GM18517 (cell line): ENCODE measurements at regions not wholly inside any gene's neighbourhood (a gene's known extent, or its start where the extent isn't known, plus 50 kb on each side); places are given as distances from the start of the nearest gene placed in this dataset.
"Not testable (repeated sequence)": the region's sequence is repeated elsewhere in the genome, so short reads cannot be mapped to it uniquely, and the experiment has no call there.

Experiments used
- ATAC-seq: cut with Tn5 transposase; IDR thresholded peaks from one replicate; pipeline ENCODE4 v1.9.1; 2021; ENCODE audit warnings: mild to moderate bottlenecking, moderate library complexity; ENCODE audit not compliant: unreplicated experiment

DNA sequence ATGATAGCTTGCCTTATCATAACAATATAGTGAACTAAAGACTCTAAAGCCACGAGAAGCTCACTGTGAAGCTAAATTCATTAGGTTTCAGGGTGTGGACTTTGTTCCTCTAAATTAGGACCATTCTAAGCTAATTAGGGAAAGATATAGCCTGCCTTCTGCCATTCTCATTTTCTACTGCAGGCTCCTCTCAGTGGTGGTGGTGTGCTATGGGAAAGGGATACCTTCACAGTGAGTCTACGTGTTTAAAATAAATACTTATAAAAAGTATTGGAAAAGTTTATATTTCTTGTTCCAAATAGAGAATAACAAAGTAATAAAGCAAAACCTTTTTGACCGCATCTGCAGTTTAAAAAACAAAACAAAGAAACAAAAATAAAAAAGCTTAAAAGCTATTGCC lies 327.7 kb downstream of the PAPSS1 start:
- no peak for ATAC-seq

DNA sequence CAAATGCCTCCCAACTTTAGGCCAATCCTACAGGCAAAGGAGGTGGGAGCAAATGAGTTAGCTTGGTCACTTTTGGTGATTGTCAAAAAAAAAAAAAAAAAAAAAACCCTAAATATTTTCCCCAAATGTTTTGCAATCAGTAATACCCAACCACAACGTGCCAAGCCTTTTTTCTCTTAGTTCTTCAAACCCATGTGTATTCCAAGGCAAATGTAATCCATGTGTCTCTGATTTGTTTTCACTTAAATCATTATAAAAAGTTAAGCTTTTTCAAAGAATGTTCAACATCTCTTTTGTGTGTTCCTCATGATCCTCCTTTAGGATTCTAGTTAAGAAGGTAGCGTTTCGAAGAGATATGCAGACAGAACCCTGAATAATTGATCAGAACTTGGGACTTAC lies 328.4 kb downstream of the PAPSS1 start:
- no peak for ATAC-seq

GRCh38 chr4:107391009-107391629 lies 328.9 kb downstream of the PAPSS1 start:
- no peak for ATAC-seq

- ATAC-seq, result no peak
Observed at GRCh38 chr4:107389965-107390364, 330.1 kb downstream of the PAPSS1 start.

DNA sequence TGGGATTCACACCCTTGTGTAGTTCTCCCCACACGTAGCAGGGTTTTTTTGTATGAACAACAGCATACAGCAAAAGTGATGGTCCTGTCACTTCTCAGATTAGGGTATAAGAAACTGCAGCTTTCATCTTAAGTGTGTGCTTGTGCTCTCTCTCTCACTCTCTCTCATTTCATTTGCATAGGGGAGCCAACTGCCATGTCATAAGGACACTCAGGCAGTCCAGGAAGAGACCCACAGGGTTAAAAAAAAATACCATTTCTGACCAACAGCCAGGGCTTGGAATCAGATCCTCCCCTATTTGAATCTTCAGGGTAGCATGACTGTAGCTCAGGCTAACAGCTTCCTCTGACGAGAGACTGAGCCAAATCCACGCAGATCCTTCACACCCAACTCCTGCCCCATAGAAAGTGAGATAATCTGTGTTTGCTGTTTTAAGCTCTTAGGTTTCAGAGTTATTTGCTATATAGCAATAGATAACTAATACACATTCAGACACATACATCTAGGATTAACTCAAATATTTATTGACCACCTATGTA lies 331.2 kb downstream of the PAPSS1 start:
- ATAC-seq, result no peak

DNA sequence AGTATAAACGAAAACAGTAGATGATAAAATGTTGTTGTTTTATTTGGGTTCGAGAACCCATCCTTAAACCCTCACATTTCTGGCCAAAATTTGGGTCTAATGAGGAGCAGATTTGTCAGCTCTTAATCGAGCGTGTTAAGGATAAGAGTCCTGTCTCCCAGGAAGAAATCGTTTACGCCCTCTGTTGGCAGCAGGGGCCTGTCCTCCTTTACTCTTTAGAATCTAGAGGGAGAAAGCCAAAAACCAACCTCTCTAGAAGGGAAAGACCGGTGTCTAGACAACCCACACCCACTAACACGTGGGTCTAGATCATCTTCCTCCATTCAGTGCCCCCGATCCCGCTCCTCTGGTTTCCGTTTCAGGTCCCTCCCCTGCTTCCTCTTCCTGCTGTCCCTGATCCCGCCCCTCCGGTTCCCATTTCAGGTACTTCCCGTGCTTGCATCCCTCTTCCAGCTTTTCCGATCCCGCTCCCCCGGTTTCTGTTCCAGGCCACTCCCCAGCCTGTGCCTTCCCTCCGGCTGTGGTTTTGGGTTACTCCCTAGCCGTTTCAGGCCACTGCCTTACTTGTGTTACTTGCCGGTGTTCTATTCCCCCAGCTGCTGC lies 339.1 kb downstream of the PAPSS1 start:
- no peak for ATAC-seq

DNA sequence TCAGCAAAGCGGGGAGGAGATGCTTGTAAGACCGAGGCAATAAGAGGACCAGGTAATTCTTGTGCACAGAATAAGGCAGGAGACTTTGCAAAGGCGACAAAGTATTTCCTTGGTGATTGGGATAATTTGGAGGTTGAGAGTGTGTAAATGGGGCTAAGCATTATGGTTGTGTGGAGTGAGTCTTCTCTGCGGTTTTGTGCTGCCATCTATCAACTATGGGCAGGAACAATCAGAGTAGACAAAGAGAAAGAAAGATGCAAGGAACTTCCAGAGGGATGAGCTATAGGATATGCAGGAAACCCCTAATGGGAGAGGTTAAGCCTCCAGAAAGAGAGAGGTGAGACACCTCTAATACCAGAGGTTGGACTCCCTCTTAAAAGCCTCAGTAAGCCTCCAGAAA lies 339.8 kb downstream of the PAPSS1 start:
- ATAC-seq, result no peak

DNA sequence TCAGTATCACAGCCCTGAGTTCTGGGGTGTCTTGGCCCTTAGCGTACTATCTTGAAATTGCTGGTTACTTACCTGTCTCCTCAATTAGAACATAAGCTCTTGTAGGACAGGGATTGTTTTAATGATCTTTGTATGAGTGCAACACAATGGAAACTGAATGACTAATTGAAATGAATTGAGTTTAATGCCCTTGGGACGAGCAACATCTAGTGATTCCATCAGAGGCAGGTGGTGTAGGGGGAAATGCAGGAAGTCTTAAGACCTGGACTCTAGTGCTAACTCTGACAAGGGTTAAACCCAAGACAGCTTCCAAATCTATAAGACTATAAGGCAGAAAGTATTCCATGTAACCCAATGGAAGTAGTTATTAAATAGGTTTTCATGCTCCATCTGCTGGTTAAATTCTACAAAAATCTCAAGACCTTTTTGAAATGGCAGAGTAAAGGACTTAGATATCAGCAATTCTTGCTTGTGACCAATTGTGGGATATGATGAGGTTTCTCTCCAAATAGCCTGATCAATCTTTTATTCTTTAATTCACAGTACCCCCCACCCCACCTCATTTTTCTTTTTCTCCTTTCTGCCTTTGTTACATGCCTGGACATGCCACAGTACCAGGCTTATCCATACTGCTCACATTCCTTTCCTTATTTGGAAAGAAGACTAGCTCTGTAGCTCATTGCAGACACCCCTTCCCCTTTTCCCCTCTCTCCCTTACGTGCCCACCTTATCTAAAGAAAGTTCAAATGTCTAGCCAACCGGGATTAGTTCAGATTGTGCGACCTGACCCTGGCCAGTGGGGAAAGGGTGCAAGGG lies 340.8 kb downstream of the PAPSS1 start:
- ATAC-seq, result no peak

DNA sequence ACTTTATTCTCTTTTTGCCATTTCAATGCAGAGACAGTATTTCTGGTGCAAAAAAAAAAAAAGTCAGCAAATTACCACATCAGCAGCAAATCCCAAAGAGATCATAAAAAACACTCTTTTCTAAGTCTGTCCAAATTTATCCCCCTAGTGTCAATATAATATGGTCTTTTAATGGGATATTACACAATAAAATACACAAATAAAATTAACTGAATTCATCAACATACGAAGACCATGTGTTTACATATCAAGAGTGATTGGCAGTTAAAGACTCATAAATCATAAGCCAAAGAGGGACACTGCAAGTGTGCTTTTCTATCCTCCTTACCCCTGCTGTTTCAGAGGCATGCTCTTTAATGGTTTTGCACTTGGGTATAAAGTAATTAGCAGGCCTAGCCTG lies 340.2 kb upstream of the DKK2 start:
- ATAC-seq, result no peak

DNA sequence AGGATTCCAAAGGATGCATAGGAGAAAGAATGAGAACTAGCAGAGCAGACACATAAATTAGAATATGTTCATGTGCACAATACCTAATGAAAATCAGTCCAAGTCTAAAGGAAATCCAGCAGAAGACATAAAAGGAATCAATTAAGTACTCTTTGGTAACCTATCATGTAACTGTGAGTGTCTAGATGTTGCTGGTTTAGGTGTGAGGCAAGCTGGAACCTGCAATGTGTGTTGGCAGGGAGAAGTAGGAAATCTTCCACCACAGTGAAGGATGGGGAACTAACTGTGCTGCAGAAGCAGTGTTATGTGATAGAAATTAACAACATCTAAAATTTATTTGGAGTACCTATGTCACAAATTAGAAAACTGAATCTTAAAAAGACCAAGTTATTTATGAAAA lies 330.8 kb upstream of the DKK2 start:
- no peak for ATAC-seq

DNA sequence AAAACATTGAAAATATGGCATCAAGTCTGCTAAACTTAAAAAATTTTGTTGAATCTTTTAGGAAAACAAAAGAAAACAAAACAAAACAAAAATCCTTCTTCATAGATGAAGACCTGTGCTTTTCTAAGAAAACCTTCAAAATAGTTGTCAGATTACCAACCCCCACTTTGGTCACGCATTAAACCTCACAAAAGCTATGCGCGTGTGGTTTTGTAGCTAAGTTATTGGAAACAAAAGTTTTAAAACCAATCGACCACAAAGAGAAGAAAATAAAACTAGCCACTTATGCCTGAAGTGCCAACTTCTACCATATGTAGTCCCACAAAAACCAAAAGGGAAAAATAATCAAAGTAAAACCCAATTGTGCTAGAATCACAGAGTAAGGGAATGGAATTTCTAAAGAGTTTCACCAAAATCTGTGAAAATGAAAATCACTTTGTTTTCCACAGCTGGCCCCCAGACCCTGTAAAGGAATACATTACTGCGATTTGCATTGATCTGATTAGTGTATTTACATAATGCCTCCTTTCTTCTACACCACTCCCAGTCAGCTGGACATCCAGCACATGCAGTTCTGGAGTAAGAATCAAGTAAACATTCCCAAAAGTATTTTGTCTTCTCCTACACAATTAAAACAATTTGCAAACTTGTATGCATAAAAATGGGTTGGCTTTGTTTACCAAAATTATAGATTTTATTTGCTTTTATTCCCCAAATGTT lies 330.1 kb upstream of the DKK2 start:
- ATAC-seq, result no peak

DNA sequence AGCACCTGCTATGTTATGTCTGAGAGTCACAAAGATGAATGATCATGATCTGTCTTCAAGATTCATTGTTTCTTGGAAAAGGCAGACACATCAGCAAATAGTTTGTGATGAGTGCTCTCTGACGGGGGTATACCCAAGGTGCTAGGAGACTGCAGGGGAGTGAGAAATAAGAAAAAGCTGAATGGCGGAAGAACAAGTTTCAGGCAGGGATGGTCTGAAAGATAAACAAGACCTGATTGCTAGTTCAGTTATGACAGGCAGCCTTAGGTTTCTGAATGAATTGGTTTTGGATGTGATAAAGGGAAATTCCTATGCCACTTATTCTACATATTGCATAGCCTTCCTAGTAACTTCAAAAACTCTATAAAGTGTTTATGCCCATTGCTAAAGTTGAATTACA lies 327.0 kb upstream of the DKK2 start:
- ATAC-seq, result no peak

- ATAC-seq, result no peak
Observed at GRCh38 chr4:107359208-107359607, 323.1 kb upstream of the DKK2 start.

GRCh38 chr4:107354304-107354703 lies 318.2 kb upstream of the DKK2 start:
- ATAC-seq, result not testable (repeated sequence)

DNA sequence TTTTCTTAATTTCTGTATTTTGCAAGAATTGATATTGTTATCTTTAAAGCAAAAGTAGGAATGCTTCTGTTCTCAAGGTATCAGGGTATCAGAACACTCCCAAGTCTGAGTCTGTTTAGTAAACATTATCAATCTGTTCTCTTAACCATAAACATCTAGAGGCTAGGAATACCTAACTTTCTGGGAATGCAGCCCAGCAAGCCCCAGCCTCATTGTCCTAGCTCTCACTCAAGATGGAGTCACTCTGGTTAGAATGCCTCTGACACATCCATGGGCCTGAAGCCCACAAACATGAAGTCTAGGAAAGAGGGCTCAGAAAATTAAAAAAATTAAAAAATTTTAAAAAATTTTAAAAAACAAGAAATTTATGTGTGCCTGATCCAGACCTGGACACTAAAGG lies 315.1 kb upstream of the DKK2 start:
- ATAC-seq, result no peak

GRCh38 chr4:107349732-107350131 lies 313.6 kb upstream of the DKK2 start:
- ATAC-seq, result no peak

GRCh38 chr4:107349266-107349665 lies 313.2 kb upstream of the DKK2 start:
- no peak for ATAC-seq

DNA sequence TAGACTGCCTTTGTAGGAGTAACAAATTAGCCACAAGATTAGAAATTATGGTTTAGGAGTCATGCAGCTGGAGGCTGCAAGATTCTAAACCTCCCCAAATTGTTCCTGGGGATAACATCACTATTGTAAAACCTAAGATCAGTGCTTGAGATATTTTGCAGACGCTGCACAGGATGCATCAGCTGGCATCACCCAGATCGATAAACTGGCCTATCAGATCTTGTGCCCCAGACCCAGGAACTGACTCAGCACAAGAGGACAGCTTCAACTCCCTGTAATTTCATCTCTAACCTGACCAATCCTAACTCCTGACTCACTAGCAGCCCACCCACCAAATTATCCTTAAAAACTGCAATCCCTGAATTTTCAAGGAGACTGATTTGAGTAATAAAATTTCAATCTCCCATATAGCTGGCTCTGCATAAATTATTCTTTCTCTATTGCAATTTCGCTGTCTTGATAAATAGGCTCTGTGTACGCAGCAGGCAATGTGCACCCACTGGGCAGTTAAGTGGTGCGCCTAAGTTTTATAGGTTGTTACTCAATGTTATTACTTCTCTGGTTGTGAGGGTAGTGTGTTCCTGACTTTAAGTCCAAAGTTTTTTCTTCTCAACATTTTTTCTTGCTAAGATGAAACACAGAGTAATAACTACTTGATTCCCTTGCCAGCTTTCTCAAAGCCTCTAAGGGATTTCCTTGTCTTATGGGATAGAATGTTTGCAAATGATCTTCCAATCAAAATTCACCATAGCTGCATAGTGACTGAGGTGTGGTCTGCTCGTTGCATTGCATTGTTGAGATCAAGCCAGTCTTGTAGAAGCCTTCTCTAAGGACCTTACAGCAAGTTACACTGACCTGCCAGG lies 312.3 kb upstream of the DKK2 start:
- ATAC-seq, result no peak

- no peak for ATAC-seq
Observed at GRCh38 chr4:107333518-107333917, 297.4 kb upstream of the DKK2 start.

DNA sequence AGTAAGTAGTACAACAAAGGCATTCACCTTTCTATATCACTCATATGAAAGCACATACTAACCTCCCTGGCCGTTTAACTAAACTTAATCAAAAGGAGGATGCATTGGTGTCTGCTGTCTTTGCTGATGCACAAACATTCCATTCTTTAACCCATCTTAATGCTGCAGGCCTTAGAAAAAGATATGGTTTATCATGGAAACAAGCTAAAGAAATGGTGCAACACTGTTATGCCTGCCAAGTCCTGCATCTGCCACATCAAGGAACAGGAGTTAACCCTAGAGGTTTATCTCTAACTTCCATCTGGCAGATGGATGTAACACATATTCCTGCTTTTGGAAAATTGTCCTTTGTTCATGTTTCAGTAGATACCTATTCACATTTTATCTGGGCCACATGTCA lies 296.5 kb upstream of the DKK2 start:
- not testable (repeated sequence) for ATAC-seq
